ENCODE measurements at regions not wholly inside any gene's neighbourhood (a gene's known extent, or its start where the extent isn't known, plus 50 kb on each side); places are given as distances from the start of the nearest gene placed in this dataset.
"Not testable (repeated sequence)": the region's sequence is repeated elsewhere in the genome, so short reads cannot be mapped to it uniquely, and the experiment has no call there.

DNA sequence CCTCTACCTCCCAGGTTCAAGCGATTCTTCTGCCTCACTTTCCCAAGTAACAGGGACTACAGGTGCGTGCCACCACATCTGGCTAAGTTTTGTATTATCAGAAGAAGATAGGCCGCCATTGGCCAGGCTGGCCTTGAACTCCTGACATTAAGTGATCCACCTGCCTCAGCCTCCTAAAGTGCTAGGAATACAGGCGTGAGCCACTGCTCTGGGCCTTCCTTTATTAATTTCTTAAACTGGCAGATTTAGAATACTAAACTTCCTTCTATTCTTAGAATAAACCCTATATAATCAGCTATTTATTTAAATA is 86.6 kb downstream of the HFE start:
- DNase-seq (ENCODE audit: low read depth in 2 of 2) = no peak

DNA sequence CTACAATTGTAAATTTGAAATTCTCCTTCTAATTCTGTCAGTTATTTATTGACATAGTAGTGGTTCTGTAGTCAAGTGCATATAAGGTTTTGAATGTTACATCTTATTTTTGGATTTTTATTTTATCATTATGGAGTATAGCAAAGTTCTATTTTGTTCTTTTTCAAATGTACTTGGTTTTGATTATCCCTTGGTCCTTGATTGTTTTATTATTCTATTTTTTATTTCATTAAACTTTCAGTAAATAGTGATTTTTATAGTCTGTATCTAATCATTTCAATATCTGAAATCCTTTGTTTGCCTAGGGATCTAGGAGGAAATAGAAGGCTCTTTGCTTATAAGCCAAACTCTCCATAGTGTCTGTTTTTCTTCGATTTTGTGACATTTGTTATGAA is 87.8 kb downstream of the HFE start:
- DNase-seq (ENCODE audit: low read depth in 2 of 2) = no peak

DNA sequence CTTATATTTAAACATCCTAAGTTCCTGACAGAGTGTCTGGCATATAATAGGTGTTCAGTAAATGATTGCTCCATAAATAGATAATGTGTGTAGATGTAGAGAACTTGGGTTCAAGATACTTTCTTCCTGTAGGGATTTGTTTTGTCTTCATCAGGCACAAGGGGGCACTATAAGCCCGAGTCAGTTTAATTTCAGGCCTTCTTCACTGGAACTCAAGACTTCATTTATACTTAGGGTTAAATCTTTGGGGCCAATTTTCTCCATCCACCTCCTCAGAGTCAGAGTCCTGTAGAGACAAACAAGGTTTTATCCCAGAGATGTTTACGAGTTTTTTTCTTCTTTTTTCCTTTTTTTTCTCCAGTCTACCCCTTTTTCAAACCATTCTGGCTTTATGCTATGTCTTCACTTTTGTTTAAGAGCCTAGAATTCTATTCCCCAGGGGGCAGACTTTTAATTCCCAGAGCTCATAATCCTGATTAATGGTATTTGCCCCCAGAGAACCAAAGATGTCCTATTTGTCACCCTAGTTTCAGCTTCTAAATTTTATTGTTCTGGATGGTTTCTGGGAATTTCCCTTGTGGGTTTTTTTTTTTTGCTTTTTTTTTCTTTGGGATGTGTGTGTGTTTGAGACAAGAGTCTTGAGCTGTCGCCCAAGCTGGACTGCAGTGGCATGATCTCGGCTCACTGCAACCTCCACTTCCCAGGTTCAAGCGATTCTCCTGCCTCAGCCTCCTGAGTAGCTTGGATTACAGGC is 88.4 kb downstream of the HFE start:
- DNase-seq (ENCODE audit: low read depth in 2 of 2) = peak in 1 of 2 donors; percentile 77

DNA sequence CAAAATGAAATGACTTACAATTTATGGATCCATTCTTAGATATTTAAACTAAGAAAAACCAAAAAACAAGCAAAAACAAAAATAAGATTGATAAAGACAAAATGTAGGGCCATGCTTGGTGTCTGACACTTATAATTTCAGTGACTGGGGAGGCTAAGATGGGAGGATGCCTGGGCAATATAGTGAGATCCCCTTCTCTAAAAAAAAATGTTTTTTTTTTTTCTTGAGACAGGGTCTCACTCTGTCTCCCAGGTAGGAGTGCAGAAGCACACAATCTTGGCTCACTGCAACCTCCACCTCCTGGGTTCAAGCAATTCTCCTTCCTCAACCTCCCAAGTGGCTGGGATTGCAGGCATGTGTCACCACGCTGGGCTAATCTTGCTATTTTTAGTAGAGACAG is 92.4 kb downstream of the HFE start:
- no peak for DNase-seq (ENCODE audit: low read depth in 2 of 2)

DNA sequence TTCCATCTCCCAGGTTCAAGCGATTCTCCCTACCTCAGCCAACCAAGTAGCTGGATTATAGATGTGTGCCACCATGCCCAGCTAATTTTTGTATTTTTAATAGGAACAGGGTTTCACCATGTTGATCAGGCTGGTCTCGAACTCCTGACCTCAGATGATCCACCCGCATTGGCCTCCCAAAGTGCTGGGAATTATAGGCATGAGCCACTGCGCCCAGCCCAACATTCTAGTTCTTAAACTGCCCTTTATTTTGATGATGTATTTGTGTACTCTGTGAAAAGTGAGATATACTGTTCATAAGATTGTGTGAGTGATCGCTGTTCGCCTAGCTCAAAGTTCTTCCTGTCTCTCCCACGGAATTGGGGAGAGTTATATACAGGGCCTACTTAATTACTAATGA is 93.1 kb downstream of the HFE start:
- no peak for DNase-seq (ENCODE audit: low read depth in 2 of 2)

DNA sequence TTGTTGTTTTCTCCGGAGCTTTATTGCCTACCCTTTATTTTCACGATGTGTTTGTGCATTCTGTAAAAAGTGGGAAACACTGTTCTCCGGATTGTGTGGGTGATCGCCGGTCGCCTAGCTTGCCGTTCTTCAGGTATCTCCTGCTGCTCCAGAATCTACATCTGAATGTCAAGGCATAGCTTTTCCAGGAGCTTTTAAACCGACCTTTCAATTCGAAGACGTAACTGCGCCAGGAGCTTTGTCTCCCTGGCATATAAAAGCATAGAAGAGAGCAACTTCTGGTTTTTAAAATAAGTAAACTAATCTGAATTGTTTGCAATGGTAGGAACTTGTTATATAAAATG is 96.0 kb downstream of the HFE start:
- no peak for DNase-seq (ENCODE audit: low read depth in 2 of 2)

DNA sequence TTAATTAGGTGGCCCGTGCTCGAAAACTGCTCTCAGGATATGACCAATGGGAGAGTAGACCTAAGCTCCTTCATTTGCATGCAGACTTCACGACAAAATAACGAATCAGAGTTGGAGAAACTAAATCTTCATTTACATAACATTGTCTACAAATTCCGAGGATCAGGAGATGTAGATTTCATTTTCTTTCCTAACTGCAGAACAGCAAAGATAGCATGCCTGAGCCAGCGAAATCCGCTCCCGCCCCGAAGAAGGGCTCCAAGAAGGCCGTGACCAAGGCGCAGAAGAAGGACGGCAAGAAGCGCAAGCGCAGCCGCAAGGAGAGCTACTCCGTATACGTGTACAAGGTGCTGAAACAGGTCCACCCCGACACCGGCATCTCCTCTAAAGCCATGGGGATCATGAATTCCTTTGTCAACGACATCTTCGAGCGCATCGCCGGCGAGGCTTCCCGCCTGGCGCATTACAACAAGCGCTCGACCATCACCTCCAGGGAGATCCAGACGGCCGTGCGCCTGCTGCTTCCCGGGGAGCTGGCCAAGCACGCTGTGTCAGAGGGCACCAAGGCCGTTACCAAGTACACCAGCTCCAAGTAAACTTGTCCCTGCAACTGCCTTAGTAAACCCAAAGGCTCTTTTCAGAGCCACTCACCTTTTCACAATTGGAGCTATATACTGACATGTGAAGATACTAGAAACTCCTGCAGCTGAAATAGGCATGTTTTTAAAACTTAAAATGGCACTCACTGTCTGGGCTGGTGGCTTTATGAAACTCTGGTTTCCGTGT is 96.5 kb downstream of the HFE start:
- peak; percentile 84 to 86 for DNase-seq (ENCODE audit: low read depth in 2 of 2)

DNA sequence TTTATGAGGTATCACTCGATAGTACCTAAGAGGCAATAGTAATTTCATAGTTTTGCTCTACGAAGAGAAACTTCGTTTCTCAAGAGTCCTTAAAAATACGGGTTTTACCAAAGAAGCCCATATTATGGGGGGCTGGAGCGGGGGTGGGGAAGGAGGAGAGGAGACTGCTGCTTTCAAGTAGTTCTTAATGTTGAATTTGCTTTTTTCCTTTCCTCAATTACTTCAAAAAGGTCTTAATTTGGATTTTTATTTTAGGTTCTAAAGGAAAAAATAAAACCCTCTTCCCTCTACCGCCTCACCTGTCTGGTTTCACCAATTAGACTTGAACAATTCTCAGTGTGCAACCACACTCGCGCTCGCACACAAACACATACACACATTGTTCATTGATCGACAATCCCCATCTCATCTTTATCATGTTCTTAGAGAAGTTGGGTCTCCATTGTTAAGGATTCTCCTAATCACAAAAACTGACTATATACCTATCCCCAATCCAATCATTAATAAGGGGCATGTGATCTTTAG is 97.2 kb downstream of the HFE start:
- no peak for DNase-seq (ENCODE audit: low read depth in 2 of 2)

DNA sequence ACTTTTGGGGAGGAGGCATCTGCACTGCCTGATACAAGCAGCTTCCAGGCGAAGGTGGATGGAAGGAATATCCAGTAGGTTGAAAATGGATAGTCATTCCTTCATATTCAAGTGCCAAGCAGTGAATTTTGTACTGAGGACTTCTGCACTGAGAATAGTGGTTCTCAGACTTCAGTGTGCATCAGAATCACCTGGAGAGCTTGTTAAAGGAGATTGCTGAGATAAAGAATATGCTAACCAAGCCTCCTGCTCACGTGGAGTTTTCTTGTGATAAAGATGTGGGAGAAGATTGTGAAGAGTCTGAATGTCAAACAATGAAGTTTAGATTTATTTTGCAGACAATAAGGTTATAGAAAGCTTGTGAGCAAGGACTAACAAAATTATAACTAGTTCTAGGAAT is 97.8 kb downstream of the HFE start:
- DNase-seq (ENCODE audit: low read depth in 2 of 2) = no peak

DNA sequence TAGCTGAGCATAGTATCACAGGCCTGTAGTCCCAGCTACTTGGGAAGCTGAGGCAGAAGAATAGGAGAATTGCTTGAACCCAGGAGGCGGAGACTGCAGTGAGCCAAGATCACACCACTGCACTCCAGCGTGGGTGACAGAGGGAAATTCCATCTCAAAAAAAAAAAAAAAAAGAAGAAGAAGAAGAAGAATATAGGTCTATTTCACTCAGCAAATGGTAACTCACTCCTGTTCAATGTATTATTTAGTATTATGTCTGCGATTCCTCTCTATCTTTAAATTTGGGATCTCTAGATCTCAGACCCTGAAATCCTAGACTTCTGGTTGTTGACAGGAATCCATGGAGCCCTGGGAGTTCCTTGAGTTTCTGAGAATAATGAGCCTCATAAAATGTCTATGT is 98.6 kb downstream of the HFE start:
- no peak for DNase-seq (ENCODE audit: low read depth in 2 of 2)

DNA sequence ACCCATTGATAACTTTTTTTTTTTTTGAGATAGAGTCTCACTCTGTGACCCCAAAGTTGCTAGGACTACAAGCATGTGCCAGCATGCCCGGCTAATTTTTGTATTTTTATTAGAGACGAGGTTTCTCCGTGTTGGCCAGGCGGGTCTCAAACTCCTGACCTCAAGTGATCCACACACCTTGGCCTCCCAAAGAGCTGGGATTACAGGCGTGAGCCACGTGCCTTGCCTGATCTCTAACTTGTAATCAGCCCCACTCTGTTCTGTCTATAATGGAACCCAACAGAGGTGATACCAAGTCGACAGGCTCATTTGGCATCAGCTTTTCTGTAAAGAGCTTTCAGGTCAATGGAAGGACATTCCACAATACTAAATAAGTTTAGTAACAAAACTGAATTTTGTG is 99.4 kb downstream of the HFE start:
- DNase-seq (ENCODE audit: low read depth in 2 of 2) = no peak

DNA sequence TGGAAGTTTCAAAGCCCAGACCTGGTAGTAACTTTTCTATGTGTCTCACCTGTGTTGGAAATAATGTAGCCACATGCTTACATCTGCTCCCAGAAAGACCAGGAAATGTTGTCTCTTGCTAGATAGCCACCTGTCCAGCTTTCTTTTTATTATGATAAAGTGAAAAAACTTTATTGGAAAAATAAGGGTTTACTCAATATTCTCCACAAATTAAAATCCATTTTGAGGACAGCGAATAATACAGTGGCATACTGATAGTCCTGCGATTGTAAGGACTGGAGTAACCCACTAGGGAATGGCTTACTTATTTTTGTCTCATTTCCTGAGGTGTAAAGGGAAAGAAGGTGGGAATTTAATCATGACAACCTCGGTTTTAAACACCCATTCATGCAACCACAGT is 100.1 kb downstream of the HFE start:
- no peak for DNase-seq (ENCODE audit: low read depth in 2 of 2)

DNA sequence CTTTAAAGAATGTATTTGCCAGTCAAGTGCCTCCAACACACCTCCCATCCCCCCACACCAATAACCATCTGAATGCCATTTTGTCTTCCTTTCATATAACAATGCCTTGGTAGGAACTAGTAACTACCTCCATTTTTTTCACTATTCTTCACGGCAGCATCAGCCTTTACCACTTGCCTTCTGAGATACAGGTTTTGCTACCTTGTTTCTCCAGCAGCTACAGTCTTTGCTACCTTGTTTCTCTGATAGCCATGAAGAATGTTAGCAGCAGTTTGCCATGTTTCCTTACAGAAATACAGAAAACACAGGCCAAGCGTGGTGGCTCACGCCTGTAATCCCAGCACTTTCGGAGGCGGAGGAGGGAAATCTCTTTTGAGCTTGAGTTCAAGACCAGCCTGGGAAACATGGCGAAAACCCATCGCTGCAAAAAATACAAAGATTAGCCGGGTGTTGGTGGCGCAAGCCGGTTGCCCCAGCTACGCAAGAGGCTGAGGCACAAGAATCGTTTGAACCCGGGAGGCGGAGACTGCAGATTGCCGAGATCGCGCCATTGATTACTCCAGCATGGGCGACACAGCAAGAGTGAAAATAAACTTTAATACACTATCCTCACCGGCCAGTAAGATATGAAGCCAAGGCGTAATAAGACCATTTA is 100.9 kb downstream of the HFE start:
- no peak for DNase-seq (ENCODE audit: low read depth in 2 of 2)

DNA sequence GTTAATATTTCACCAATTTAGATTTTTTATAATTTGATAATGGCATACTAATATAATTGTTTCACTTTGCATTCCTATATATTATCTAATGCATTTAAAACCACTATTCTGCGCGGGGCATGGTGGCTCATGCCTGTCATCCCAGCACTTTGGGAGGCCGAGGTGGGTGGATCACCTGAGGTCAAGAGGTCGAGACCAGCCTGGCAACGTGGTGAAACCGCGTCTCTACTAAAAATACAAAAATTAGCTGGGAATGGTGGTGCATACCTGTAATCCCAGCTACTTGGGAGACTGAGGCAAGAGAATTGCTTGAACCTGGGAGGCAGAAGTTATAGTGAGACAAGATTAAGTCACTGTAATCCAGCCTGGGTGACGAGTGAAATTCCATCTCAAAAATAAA is 104.3 kb downstream of the HFE start:
- DNase-seq (ENCODE audit: low read depth in 2 of 2) = not testable (repeated sequence)

DNA sequence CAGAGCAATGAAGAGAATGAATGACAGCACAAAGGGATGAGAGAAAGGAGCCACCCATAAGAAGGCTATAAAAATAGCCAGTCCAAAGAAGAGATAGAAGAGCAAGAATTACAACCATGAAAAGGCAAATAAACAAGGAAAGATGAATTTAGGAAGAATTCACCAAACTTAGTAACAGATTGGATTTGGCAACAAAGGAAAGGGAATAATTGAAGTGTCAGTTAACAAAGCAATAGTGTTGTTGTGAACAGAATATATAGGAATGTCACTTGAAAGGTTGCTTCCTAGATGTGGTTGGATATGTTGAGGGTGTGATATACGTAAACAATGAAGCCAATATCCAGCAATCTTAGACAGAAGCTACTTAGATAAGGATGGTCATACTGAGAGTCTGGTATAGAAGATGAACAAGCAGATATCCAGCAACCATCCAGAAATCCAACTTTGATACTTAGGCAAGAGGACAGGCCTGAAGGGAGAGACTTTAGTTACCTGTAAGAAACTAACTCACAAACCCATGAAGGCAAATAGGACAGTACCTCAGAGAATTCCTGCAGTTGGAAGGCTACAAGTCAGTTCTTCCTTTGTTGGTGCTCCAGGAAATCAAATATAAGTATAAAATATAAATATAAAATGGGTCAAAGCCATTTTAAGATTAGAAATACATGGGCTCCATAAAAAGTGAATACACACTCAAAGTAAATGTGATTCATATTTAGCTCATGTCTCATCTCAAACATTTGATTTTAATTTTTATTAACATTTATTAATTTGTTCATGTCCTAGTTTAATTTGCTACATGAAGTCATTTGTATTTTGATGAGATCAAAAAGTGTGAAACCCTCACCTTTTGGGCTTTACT is 106.5 kb downstream of the HFE start:
- no peak for DNase-seq (ENCODE audit: low read depth in 2 of 2)

DNA sequence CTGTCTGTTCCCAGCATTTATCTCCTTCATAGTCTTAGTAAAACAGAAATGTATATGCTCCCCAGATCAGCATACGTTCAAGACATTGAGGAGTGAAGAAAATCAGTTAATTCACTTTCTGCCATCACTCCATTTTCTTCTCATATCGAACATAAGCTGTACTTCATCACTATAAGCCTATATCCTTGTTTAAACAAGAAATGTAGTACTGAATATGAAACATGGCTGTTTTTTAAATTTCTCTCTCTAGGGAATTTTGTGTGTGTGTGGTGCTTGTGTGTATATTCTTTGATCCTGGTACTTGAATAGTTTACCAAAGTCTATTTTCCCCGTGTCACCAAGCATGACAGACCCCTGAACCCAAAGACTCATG is 107.1 kb downstream of the HFE start:
- DNase-seq (ENCODE audit: low read depth in 2 of 2) = no peak

DNA sequence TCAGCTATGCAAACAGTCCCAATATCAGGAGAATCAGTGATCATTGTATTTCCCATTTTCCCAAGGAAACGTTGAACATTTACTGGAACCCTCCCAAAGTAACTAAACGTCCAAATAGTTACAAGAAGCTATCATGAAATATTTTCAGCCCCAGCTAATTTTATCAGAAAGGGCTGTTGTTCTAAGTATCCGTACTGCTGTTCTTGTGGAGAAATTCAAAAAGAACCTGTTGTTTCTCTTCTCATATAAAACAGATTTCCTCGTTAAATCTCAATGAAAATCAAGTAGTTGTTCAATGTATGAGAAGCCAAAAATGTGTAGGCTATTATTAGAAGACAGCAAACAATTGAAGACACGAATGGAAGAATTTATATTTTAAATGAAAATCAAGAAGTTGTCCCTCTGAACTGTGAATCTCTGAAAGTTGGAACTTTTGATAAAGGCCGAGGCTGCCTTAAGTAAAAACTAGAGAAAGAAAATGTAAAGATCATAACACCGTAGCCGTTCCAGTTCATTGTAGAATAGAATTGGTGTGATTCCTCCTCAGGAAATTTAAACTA is 107.7 kb downstream of the HFE start:
- DNase-seq (ENCODE audit: low read depth in 2 of 2) = peak in 1 of 2 donors; percentile 34

DNA sequence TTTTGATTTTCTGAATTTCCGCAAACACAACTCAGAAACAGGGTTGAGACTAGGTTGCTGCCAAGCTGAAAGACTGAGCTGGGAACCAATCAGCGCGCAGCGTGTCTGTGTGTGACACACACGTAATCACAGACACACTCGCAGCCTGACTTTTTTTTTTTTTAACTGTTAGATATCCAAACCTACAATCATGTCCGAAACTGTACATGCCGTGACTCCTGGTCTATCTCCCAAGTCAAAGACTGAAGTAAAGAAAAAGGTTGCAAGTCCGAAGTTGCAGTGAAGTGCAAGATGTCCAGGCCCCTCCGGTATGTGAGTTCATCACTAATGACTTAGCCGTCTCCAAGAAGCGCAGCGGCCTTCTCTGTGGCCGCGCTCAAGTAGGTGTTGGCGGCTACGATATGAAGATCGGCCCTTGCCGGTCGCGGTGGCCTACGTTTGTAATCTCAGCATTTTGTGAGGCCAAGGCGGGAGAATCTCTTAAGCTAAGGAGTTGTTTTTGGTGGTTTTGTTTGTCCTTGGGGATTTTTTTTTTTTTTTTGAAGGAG is 108.2 kb downstream of the HFE start:
- peak; percentile 95 to 98 for DNase-seq (ENCODE audit: low read depth in 2 of 2)

DNA sequence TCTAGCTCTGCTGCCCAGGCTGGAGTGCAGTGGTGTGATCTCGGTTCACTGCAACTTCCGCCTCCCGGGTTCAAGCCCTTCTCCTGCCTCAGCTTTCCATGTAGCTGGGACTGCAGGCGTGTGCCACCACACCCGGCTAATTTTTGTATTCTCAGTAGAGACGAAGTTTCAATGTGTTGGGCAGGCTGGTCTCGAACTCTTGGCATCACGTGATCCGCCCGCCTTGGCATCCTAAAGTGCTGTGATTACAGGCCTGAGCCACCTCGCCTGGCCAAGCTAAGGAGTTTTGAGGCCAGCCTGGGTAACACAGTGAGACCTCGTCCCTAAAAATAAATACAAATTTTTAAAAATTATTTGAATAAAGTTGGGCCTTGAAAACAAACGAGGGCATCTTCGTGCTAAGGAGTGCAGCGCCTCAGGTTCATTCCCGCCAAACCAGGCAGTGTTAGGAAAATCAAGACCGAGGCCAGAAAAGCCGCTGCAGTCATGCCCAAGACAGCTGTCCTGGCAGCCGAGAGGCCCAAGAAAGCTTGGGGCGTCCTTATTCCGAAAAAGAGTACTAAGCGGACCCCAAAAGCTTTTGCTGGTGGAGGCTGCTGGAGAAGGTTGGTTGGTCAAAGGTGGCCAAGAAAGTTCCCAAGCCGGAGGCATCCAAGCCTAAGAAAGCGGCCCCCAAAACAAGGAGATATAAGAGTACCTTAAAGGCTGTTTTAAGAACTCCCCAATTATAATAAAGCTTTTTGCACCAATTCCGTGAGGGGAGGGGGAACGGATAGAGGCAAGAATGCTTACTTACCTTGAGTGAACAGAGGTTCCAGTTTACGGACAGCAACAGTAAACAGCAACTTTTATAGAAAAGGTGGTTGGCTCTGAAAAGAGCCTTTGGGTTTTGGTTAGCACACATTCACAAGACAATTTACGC is 109.0 kb downstream of the HFE start:
- no peak for DNase-seq (ENCODE audit: low read depth in 2 of 2)

Measured in dermis microvascular lymphatic vessel endothelial cell (primary cell).